GM23248 (cell line): ENCODE measurements at regions not wholly inside any gene's neighbourhood (a gene's known extent, or its start where the extent isn't known, plus 50 kb on each side); places are given as distances from the start of the nearest gene placed in this dataset.

Experiments used
- EZH2 ChIP-seq: fragments of 200-600 bp; sonication (generic); IDR thresholded peaks from 2 replicates; pipeline ENCODE4 v1.6.1; 2018; ENCODE audit warnings: antibody characterized with exemption, mild to moderate bottlenecking; ENCODE audit not compliant: insufficient read depth, poor library complexity, severe bottlenecking
- EZH2phosphoT487 ChIP-seq: fragments of 200-600 bp; sonication (generic); IDR thresholded peaks from 2 replicates; pipeline ENCODE4 v1.6.1; 2018; ENCODE audit warnings: antibody characterized with exemption, moderate library complexity, mild to moderate bottlenecking, low read depth; ENCODE audit not compliant: insufficient read depth

DNA sequence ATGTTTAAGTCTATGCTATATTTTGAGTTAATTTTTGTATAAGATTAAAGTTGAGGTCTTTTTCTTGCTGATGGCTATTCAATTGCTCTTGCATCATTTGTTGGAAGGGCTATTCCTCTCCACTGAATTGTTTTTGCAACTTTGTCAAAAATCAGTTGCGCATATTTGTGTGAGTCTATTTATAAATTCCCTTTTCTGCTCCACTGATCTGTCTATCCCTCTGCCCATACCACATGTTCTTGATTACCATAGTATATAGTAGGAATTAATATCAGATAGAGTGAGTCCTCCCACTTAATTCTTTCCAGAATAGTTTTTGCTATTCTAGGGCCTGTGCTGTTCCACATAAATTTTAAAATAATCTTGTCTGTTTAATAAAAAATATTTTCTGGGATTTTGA lies 152.4 kb upstream of the ADCY1 start:
- no peak for TF ChIP-seq EZH2phosphoT487
- no peak for TF ChIP-seq EZH2
